HepG2 (cell line): ENCODE measurements at regions not wholly inside any gene's neighbourhood (a gene's known extent, or its start where the extent isn't known, plus 50 kb on each side); places are given as distances from the start of the nearest gene placed in this dataset.

Experiments
- ATAC-seq: fragments of 200-7000 bp; cut with Tn5 transposase; 3 replicates; pipeline ENCODE4 v1.9.1; 2020; ENCODE audit warnings: mild to moderate bottlenecking, moderate library complexity
- BruUV-seq: library from RNA; stranded (reverse); fragments of 400-500 nt; replicated peaks from 2 replicates; lab custom pipeline; 2021; lab: Mats Ljungman, UMichigan
- CTCF ChIA-PET: fragments of 300-600 bp; formaldehyde crosslinking; extraction: SDS; loops from one replicate; lab custom pipeline; 2021; ENCODE audit warnings: low total read pairs, inconsistent platforms, low intra/inter-chr PET ratio; lab: Yijun Ruan, JAX
- POLR2A ChIA-PET: fragments of 350-600 bp; sonication (Branson Sonifier 250); formaldehyde crosslinking; loops from one replicate; lab custom pipeline; 2020; ENCODE audit warnings: antibody characterized with exemption, inconsistent platforms; lab: Yijun Ruan, JAX
- DNase-seq: peaks from one replicate; pipeline ENCODE4 v3.0.0-alpha.2; 2015; ENCODE audit warnings: low spot score
- FAIRE-seq: peaks from 3 replicates; lab custom pipeline; 2011; peaks lifted over from hg19 to GRCh38; lab: Jason Lieb, UNC
- H2AFZ ChIP-seq: one replicate; pipeline ENCODE4 v1.6.1; 2011; ENCODE audit warnings: low read length, inconsistent platforms
- H3K27ac ChIP-seq: fragments of 300-600 bp; 3 replicates; pipeline ENCODE4 v1.8.0; 2011; ENCODE audit warnings: mixed run types, mild to moderate bottlenecking, mixed read lengths, low read length, inconsistent platforms; ENCODE audit not compliant: insufficient read depth; ENCODE audit errors: extremely low read length
- H3K27me3 ChIP-seq, 2 experiments: fragments of 200-600 bp in 1 of 2; 2 replicates in 1 of 2; 3 replicates in 1 of 2; pipeline versions ENCODE4 v1.6.0 to v1.8.0; 2011; ENCODE audit warnings: low read length in 2 of 2, mild to moderate bottlenecking in 2 of 2, moderate library complexity in 2 of 2, inconsistent platforms in 1 of 2; ENCODE audit not compliant: insufficient read depth in 2 of 2, control insufficient read depth in 1 of 2
- H3K36me3 ChIP-seq, 2 experiments: fragments of 200-600 bp in 1 of 2; replicated peaks in 1 of 2; 2 replicates in 1 of 2; 3 replicates in 1 of 2; pipeline versions ENCODE4 v1.5.1 to v1.8.0; 2011; ENCODE audit warnings: low read length in 2 of 2, inconsistent platforms in 1 of 2; ENCODE audit not compliant: insufficient read depth in 2 of 2, control insufficient read depth in 1 of 2
- H3K4me1 ChIP-seq: 2 replicates; pipeline ENCODE4 v1.5.1; 2012; ENCODE audit warnings: low read length, inconsistent platforms; ENCODE audit not compliant: insufficient read depth
- H3K4me2 ChIP-seq: 2 replicates; pipeline ENCODE4 v1.6.0; 2011; ENCODE audit warnings: low read depth, low read length, inconsistent platforms
- H3K4me3 ChIP-seq, 3 experiments: fragments of 200-600 bp in 1 of 3; sonication (generic), shearing (Covaris generic) in 1 of 3; replicated peaks in 1 of 3; 2 replicates each; pipeline ENCODE4 v1.5.1; 2011 to 2016; ENCODE audit warnings: low read length in 3 of 3, inconsistent platforms in 2 of 3, low read depth in 2 of 3, mild to moderate bottlenecking in 2 of 3, control low read depth in 1 of 3, mixed read lengths in 1 of 3; ENCODE audit not compliant: insufficient read depth in 1 of 3
- H3K79me2 ChIP-seq: one replicate; pipeline ENCODE4 v1.6.1; 2011; ENCODE audit warnings: low read length, inconsistent platforms; ENCODE audit not compliant: insufficient read depth
- H3K9ac ChIP-seq: 2 replicates; pipeline ENCODE4 v1.6.0; 2011; ENCODE audit warnings: mild to moderate bottlenecking, low read depth, low read length, inconsistent platforms; ENCODE audit not compliant: insufficient read depth
- H3K9me3 ChIP-seq: 2 replicates; pipeline ENCODE4 v1.5.1; 2012; ENCODE audit warnings: mild to moderate bottlenecking, low read length
- H4K20me1 ChIP-seq: 2 replicates; pipeline ENCODE4 v1.6.0; 2011; ENCODE audit warnings: inconsistent platforms, mild to moderate bottlenecking, low read length, moderate library complexity; ENCODE audit not compliant: insufficient read depth
- AGO1 ChIP-seq: fragments of 200-400 bp; formaldehyde crosslinking; IDR thresholded peaks from 2 replicates; pipeline ENCODE4 v1.6.1; 2017; ENCODE audit warnings: mild to moderate bottlenecking, low read depth, low read length, moderate library complexity; ENCODE audit not compliant: poor library complexity, severe bottlenecking
- CBX5 ChIP-seq: sonication (generic); formaldehyde crosslinking; IDR thresholded peaks from 2 replicates; pipeline ENCODE4 v1.4.0; 2020; ENCODE audit warnings: missing genetic modification reagents, borderline replicate concordance
- ELF1 ChIP-seq: sonication (generic); formaldehyde crosslinking; IDR thresholded peaks from 2 replicates; pipeline ENCODE4 v1.4.0; 2020; ENCODE audit warnings: missing genetic modification reagents
- ERF ChIP-seq: IDR thresholded peaks from 2 replicates; pipeline ENCODE4 v1.6.1; 2018; ENCODE audit warnings: missing biosample characterization, missing genetic modification reagents
- KDM3A ChIP-seq: IDR thresholded peaks from 2 replicates; pipeline ENCODE4 v1.6.1; 2018; ENCODE audit warnings: low read depth, missing compliant biosample characterization
- MTF1 ChIP-seq: sonication (generic); formaldehyde crosslinking; IDR thresholded peaks from 2 replicates; pipeline ENCODE4 v1.5.0; 2020; ENCODE audit warnings: missing genetic modification reagents
- POGZ ChIP-seq: sonication (generic); formaldehyde crosslinking; IDR thresholded peaks from 2 replicates; pipeline ENCODE4 v1.4.0; 2020; ENCODE audit warnings: mild to moderate bottlenecking, missing genetic modification reagents
- SP5 ChIP-seq: IDR thresholded peaks from 2 replicates; pipeline ENCODE4 v1.6.1; 2016; ENCODE audit warnings: low read depth, borderline replicate concordance
- SRSF4 ChIP-seq: fragments of 200-400 bp; formaldehyde crosslinking; IDR thresholded peaks from one replicate; pipeline ENCODE4 v1.6.1; 2018; ENCODE audit warnings: mild to moderate bottlenecking, low read depth, low read length, moderate library complexity; ENCODE audit not compliant: poor library complexity, severe bottlenecking
- TGIF2 ChIP-seq: IDR thresholded peaks from 2 replicates; pipeline ENCODE4 v1.6.1; 2016; ENCODE audit warnings: control low read depth, missing compliant biosample characterization
- ZMAT3 ChIP-seq: sonication (generic); formaldehyde crosslinking; conservative IDR thresholded peaks from 2 replicates; pipeline ENCODE4 v1.7.0; 2021; ENCODE audit warnings: missing genetic modification reagents
- ZNF629 ChIP-seq: sonication (generic); formaldehyde crosslinking; conservative IDR thresholded peaks from 2 replicates; pipeline ENCODE4 v1.5.0; 2020; ENCODE audit warnings: missing genetic modification reagents
- ZNF878 ChIP-seq: sonication (generic); formaldehyde crosslinking; IDR thresholded peaks from 2 replicates; pipeline ENCODE4 v1.8.1; 2023; ENCODE audit warnings: mild to moderate bottlenecking, missing genetic modification reagents, moderate library complexity
- WGBS: methylation state at CpG from one replicate; pipeline ENCODE4 v1.1.6; 2017; ENCODE audit warnings: low lambda C conversion rate; 5-methylcytosine and 5-hydroxymethylcytosine counted together
- in situ Hi-C: cut with HindIII; loops from 2 replicates; pipeline ENCODE4 v1.10.0; 2017; ENCODE audit warnings: low pct_unique_long_range_greater_than_20kb; ENCODE audit not compliant: extremely low pct_ligation_motif_present
- intact Hi-C: fragments of 100-400 bp; cut with micrococcal nuclease; formaldehyde crosslinking; loops from one replicate; pipeline ENCODE4 v1.10.0; 2022; ENCODE audit not compliant: unreplicated experiment
- TF ChIP-seq, protein P1 (sequence below): IDR thresholded peaks from 2 replicates; pipeline ENCODE4 v1.6.1; 2016; ENCODE audit warnings: missing genetic modification reagents, missing compliant biosample characterization
- TF ChIP-seq, protein P2 (sequence below): sonication (generic); formaldehyde crosslinking; IDR thresholded peaks from 2 replicates; pipeline ENCODE4 v1.8.1; 2023; ENCODE audit warnings: mild to moderate bottlenecking, missing genetic modification reagents
- TF ChIP-seq, protein P3 (sequence below): sonication (generic); formaldehyde crosslinking; IDR thresholded peaks from 2 replicates; pipeline ENCODE4 v1.4.0; 2020; ENCODE audit warnings: mild to moderate bottlenecking, missing genetic modification reagents

DNA sequence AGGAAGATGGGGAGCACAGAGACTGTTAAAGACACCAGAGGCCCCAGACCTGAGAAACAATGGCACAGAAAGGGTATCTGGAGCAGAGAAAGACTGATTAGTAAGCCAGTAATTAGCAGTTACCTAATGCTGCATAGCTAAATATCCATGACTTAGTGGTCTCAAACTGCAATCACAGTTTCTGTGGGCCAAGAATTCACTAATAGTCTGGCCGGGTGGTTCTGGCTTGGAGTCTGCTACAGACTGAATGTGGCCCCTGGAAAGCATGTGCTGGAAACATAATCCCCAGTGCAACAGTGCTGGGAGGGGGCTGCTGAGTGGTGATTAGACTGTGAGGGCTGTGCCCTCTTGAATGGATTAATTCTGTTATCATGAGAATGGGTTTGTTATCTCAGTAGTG lies 54.1 kb upstream of the VSX1 start:
- Histone ChIP-seq H3K4me3 (no peak overlapping the region), H3K27me3 (peaks cover 4 to 62% of the 10 kb centered on the region in 2 experiments; a peak in 4 of 5 replicates), H3K36me3 (no peaks in the 10 kb centered on the region), H3K9me3 (no peaks in the 10 kb centered on the region), H4K20me1 (no peaks in the 10 kb centered on the region), H3K9ac (no peak overlapping the region), H3K79me2 (no peaks in the 10 kb centered on the region), H3K27ac (no peak overlapping the region), H3K4me2 (no peak overlapping the region), H2AFZ (no peak overlapping the region), H3K4me1 (no peaks in the 10 kb centered on the region)
- intact Hi-C loops: loop anchor here (5.0 kb wide), 1 partner anchor 59 kb away; no protein-coding TSS in a partner anchor
- DNase-seq (no peak), ATAC-seq (no peak), FAIRE-seq (no peak)
- no TSS peak for BruUV-seq
- ChIA-PET CTCF (interaction anchor here (5.7 kb wide), 1 partner anchor 43 kb away, joined by 117 read pairs; no protein-coding TSS in a partner anchor), POLR2A (no interaction called here)
- in situ Hi-C loops: no loop called here
- 64% methylated on average over 1 of the region's 1 CpG for WGBS
- TF ChIP-seq POGZ (CRISPR knock-in tag) (no peak), ERF (CRISPR knock-in tag) (no peak), AGO1 (no peak), MTF1 (CRISPR knock-in tag) (no peak), ZMAT3 (CRISPR knock-in tag) (no peak), KDM3A (no peak), SP5 (CRISPR knock-in tag) (no peak), ZNF878 (CRISPR knock-in tag) (no peak), ELF1 (CRISPR knock-in tag) (no peak), SRSF4 (no peak), TGIF2 (CRISPR knock-in tag) (no peak), CBX5 (no peak), ZNF629 (CRISPR knock-in tag) (no peak)
- TF ChIP-seq, protein P1, sequence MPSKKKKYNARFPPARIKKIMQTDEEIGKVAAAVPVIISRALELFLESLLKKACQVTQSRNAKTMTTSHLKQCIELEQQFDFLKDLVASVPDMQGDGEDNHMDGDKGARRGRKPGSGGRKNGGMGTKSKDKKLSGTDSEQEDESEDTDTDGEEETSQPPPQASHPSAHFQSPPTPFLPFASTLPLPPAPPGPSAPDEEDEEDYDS: no peak
- TF ChIP-seq, protein P2, sequence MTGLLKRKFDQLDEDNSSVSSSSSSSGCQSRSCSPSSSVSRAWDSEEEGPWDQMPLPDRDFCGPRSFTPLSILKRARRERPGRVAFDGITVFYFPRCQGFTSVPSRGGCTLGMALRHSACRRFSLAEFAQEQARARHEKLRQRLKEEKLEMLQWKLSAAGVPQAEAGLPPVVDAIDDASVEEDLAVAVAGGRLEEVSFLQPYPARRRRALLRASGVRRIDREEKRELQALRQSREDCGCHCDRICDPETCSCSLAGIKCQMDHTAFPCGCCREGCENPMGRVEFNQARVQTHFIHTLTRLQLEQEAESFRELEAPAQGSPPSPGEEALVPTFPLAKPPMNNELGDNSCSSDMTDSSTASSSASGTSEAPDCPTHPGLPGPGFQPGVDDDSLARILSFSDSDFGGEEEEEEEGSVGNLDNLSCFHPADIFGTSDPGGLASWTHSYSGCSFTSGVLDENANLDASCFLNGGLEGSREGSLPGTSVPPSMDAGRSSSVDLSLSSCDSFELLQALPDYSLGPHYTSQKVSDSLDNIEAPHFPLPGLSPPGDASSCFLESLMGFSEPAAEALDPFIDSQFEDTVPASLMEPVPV: no peak
- TF ChIP-seq, protein P3, sequence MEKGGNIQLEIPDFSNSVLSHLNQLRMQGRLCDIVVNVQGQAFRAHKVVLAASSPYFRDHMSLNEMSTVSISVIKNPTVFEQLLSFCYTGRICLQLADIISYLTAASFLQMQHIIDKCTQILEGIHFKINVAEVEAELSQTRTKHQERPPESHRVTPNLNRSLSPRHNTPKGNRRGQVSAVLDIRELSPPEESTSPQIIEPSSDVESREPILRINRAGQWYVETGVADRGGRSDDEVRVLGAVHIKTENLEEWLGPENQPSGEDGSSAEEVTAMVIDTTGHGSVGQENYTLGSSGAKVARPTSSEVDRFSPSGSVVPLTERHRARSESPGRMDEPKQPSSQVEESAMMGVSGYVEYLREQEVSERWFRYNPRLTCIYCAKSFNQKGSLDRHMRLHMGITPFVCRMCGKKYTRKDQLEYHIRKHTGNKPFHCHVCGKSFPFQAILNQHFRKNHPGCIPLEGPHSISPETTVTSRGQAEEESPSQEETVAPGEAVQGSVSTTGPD (CRISPR knock-in tag): no peak
